Stimulated activated CD4-positive, alpha-beta T cell treated with anti-CD3 and anti-CD28 coated beads, Interleukin-4, amount 100 ng/mL, for 1 hour (primary cell): ENCODE measurements at regions not wholly inside any gene's neighbourhood (a gene's known extent, or its start where the extent isn't known, plus 50 kb on each side); places are given as distances from the start of the nearest gene placed in this dataset.

Source experiments
- DNase-seq: peaks from one replicate; pipeline ENCODE4 v3.0.0-alpha.2; 2020

DNA sequence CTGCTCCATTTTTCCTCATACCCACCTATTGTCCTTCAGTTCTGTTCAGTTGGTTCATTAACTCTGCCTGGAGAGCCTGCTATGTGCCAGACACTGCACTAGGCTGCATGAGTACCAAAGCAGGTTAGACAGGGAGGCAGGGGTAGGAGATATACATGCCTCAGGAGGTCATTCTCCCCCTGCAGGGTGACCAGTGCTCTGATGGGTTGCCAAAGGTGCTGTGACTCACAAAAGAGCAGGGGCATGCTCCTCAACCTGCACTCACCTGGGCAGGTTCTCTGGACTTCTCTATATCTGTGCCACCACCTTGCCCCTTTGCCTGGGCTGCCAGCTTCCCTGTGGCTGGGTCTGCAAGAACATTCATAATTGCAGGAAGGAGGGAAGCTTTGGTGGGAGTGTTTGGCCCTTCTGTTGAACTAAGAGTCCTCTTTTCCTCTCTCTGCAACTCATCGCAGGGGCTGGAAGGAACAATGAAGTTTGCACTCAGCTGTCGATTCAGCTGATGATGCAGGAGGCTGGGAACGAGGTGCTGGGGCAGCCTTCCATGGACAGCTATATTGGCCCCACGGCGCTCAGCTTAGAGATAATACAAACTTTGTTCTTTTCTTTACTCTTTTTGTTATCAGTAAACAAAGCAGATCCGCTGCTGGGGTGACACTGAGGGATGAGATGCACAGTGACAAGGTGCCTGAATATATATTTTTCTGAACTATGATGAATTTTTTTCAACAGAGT, 356.4 kb upstream of the PLXNA2 start:
- no peak for DNase-seq

DNA sequence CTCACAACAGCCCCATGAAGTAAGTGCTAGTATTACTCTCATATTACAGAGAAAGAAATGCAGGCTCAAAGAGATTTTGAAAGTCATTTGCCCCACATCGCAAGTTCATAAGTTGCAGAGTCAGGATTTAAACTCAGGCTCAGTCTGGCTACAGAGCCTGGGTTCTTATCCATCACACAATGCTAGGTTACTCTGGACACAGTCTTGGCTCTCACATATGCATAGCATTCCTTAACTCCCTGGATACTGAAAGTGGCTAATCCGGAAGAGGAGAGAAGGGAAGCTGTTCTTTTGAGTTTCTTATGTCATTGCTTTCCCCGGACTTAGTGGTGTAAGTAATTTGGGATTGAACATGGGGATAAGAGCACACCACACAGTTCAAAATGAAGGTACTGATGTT, 357.4 kb upstream of the PLXNA2 start:
- DNase-seq: no peak

GRCh38 chr1:208603721-208604120, 359.5 kb upstream of the PLXNA2 start:
- no peak for DNase-seq

- no peak for DNase-seq
These were observed 360.1 kb upstream of the PLXNA2 start for GRCh38 chr1:208604295-208604694.

GRCh38 chr1:208606959-208607358, 362.8 kb upstream of the PLXNA2 start:
- no peak for DNase-seq

DNA sequence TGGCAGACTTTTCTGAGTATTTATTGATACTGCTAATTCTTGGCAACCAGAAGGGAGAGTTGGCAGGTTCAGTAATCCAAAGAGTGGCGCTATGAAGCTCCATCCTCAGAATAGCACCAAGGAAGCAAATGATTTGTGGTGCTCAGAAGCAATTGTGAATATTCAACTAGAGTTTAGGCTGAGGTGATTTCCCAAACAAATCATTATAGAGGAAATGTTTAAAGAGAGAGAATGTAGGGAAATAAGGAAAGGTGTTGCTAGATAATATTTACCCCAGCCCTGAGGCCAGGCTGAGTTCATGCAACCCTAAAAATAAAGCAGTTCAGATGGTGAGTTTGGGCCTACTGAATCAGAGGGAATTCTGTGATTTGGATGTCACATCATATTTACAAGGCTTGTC, 363.4 kb upstream of the PLXNA2 start:
- DNase-seq: no peak

GRCh38 chr1:208614610-208615009, 370.4 kb upstream of the PLXNA2 start:
- DNase-seq: no peak

- DNase-seq: no peak
These were observed 371.2 kb upstream of the PLXNA2 start for GRCh38 chr1:208615371-208615770.

- DNase-seq: no peak
These were observed 372.6 kb upstream of the PLXNA2 start for GRCh38 chr1:208616776-208617175.

- DNase-seq: no peak
These were observed 384.1 kb upstream of the PLXNA2 start for GRCh38 chr1:208628022-208628914.

GRCh38 chr1:208631092-208631491, 386.9 kb upstream of the PLXNA2 start:
- no peak for DNase-seq

- DNase-seq: no peak
These were observed 387.3 kb upstream of the PLXNA2 start for GRCh38 chr1:208631506-208631905.

DNA sequence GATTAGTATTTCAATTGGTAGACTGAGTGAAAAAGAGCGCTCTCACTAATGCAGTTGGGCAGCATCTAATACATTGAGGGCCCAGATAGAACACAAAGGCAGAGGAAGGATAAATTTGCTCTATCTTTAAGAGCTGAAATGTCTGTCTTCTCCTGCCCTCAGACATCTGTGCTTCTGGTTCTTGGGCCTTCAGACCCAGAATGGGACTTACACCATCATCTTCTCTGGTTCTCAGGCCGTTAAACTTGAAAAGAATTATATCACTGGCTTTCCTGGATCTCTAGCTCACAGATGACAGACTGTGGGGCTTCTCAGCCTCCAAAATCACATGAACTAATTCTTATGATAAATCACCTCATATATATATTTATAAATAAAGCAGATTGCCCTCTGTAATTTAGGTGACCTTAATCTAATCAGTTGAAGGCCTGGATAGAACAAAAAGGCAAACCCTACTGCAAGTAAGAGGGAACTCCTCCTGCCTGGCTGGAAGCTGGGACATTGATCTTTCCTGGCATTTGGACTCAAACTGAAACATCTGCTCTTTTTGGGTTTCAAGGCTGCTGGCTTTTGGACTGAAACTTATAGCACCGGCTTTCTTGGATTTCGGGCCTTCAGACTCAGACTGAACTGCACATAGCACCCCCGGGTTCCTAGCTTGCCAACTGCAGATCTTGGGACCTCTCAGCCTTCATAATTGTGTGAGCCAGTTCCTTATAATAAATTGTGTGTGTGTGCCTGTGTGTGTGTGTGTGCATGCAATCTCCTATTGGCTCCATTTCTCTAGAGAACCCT, 390.4 kb upstream of the PLXNA2 start:
- DNase-seq: no peak

DNA sequence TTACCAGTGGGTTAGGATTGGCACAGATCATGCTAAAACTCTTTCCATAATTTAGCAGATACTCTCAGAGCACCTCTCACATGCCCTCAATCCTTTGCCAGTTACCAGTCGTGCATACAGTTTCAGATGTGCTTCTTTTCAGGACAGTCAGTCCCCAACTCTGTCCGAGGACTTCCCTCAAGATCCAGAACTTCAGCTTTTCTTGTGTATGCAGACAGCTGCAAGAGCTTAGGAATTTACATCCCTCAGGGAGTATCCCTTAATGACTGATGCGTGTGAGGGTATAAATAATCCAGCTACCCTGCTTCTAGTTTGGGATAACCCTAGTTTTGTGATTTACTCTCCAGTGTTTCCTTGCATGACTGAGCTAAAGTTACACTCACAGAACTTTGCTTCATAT, 393.0 kb upstream of the PLXNA2 start:
- no peak for DNase-seq

DNA sequence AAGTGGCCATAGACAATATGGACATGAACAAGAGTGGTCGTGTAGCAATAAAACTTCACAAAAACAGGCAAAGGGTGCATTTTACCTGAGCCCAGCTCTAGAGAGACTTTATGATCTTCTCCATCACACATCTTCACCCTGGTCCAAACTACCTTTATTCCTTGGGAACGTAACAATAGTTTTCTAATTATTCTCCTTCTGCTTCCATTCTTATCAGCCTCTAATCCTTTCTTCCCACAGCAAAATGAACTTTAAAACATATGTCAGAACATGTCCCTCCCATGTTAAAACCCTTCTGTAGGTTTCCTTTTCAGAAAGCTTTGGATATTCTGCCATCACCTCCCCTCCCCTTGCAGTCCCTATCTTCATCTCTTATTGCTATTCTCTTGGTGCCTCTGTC, 395.2 kb upstream of the PLXNA2 start:
- DNase-seq: no peak

- DNase-seq: no peak
These were observed 396.1 kb upstream of the PLXNA2 start for GRCh38 chr1:208640295-208640694.

DNA sequence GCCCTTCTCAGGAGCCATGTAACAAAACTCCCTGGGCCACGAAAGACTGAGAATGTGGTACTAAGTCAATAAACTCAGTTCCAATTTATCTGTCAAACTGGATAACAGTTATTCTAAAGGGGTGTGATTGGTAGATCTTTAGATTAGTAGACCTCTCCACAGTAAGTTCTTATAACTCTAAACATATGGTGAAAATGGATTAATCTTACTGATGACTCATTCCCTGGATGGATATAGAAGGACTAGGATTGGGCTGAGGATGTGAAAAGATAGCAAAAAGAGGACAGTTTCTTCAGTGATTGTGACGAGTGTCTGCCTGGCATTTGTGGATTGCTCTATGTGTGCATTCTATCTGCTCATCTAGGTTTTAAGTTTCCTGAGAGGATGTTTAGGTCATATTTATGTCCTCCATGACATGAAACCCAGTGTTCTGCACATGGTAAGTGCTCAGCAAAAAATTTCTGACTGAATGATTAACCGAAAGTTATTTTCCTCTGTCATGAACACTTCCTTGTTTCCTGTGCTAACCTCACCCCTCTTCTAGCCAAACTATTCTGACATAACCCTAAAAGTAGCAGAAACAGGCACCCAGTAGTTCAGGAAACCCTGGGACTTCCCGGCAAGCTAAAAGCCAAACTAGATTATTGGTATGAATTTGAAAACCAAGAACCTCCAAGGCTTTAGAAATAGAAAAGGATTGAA, 397.5 kb upstream of the PLXNA2 start:
- DNase-seq: no peak

- no peak for DNase-seq
These were observed 398.9 kb upstream of the PLXNA2 start for GRCh38 chr1:208643005-208643597.

DNA sequence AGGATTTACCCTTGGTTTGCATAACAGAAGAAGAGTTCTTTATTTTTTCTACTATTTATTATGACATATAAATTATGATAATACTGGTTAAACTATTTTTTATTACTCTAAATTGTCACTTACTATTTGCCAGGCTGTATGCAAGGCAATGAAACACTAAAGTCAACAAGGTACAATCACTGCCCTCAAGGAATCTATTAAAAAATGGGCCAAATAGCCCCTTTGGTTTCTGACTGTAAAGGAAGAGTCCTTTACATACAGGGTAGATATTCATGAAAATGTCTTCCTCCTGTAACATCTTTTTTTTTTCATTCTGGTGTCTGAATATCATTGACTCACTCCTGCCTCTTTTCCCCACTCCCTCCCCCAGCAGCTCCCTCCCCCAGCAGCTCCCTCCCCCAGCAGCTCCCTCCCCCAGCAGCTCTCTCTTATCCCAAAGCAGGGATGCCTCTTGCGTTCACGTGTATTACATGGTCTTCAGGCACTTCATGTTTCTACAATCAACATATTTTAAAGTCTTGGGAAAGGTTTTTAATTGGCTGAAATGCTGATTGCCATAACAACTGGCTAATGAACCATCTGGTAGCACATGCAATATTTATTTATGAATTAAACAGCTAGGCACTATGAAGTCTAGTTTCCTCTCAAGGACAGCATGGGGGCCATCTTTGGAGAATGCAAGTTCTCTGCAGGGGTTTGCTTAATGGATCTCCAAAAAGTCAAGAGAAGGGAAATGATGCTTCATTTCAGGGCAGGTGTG, 400.4 kb upstream of the PLXNA2 start:
- DNase-seq: no peak

DNA sequence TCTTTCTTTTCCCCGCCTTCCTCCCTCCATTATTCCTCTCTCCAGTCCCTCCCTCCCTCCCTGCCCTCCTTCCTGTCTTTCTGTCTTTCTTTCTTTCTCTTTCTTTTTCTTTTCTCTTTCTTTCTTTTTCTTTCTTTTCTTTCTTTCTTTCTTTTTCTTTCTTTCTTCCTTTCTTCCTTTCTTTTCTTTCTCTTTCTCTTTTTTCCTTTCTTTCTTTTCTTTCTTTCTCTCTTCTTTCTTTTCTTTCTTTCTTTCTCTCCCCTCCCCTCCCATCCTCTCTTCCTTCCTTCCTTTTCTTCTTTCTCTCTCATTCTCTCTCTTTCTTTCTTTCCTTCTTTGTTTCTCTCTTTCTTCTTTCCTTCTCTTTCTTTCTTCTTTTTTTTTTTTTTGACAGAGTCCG, 402.2 kb upstream of the PLXNA2 start:
- no peak for DNase-seq

- no peak for DNase-seq
These were observed 404.0 kb upstream of the PLXNA2 start for GRCh38 chr1:208648146-208648545.
